SK-N-SH treated with all-trans-retinoic acid at 6 μM for 48 hours (cell line): ENCODE measurements at regions not wholly inside any gene's neighbourhood (a gene's known extent, or its start where the extent isn't known, plus 50 kb on each side); places are given as distances from the start of the nearest gene placed in this dataset.
A peak's percentile ranks its signal among the peaks of the same experiment; 100 is the strongest.

Experiments
- ATAC-seq: fragments of 200-7000 bp; cut with Tn5 transposase; 3 replicates; pipeline ENCODE4 v1.9.1; 2020; ENCODE audit warnings: mild to moderate bottlenecking, moderate library complexity
- BACH2 ChIP-seq: fragments of 250-450 bp; sonication (Bioruptor Pico); IDR thresholded peaks from 2 replicates; pipeline ENCODE4 v1.9.0; 2021; ENCODE audit warnings: mild to moderate bottlenecking, borderline replicate concordance
- CREB5 ChIP-seq: fragments of 250-450 bp; sonication (Bioruptor Pico); IDR thresholded peaks from 2 replicates; pipeline ENCODE4 v1.5.1; 2020; ENCODE audit warnings: low read depth, mild to moderate bottlenecking, moderate library complexity
- CSDC2 ChIP-seq: fragments of 250-450 bp; sonication (Bioruptor Pico); IDR thresholded peaks from 2 replicates; pipeline ENCODE4 v1.5.0; 2020; ENCODE audit warnings: mild to moderate bottlenecking, moderate library complexity
- CSRNP3 ChIP-seq: fragments of 250-450 bp; sonication (Bioruptor Pico); IDR thresholded peaks from 2 replicates; pipeline ENCODE4 v1.5.1; 2021; ENCODE audit warnings: mild to moderate bottlenecking, moderate library complexity
- GLIS3 ChIP-seq: fragments of 250-450 bp; sonication (Bioruptor Pico); IDR thresholded peaks from 2 replicates; pipeline ENCODE4 v1.5.0; 2020; ENCODE audit warnings: mild to moderate bottlenecking, moderate library complexity
- ISL1 ChIP-seq: fragments of 250-450 bp; sonication (Bioruptor Pico); IDR thresholded peaks from 2 replicates; pipeline ENCODE4 v2.1.2; 2022; ENCODE audit warnings: mild to moderate bottlenecking, moderate library complexity
- OSR1 ChIP-seq: fragments of 250-450 bp; sonication (Bioruptor Pico); IDR thresholded peaks from 2 replicates; pipeline ENCODE4 v1.8.0; 2022; ENCODE audit warnings: moderate library complexity, mild to moderate bottlenecking, inconsistent platforms
- PATZ1 ChIP-seq: fragments of 250-450 bp; sonication (Bioruptor Pico); IDR thresholded peaks from 2 replicates; pipeline ENCODE4 v1.8.0; 2020; ENCODE audit warnings: mild to moderate bottlenecking, moderate library complexity, borderline replicate concordance
- POU6F1 ChIP-seq: fragments of 250-450 bp; sonication (Bioruptor Pico); IDR thresholded peaks from 2 replicates; pipeline ENCODE4 v1.8.0; 2021; ENCODE audit warnings: low read depth, mild to moderate bottlenecking, moderate library complexity, borderline replicate concordance
- PPARA ChIP-seq: fragments of 250-450 bp; sonication (Bioruptor Pico); IDR thresholded peaks from 2 replicates; pipeline ENCODE4 v1.5.0; 2020; ENCODE audit warnings: mild to moderate bottlenecking, borderline replicate concordance
- RARB ChIP-seq: fragments of 250-450 bp; sonication (Bioruptor Pico); IDR thresholded peaks from 2 replicates; pipeline ENCODE4 v1.8.0; 2021; ENCODE audit warnings: mild to moderate bottlenecking, moderate library complexity
- SNAI2 ChIP-seq: fragments of 250-450 bp; sonication (Bioruptor Pico); IDR thresholded peaks from 2 replicates; pipeline ENCODE4 v1.5.0; 2020; ENCODE audit warnings: mild to moderate bottlenecking, moderate library complexity
- TCF4 ChIP-seq: fragments of 250-450 bp; sonication (Bioruptor Pico); IDR thresholded peaks from 2 replicates; pipeline ENCODE4 v1.8.0; 2021; ENCODE audit warnings: mild to moderate bottlenecking, moderate library complexity, borderline replicate concordance
- TOX ChIP-seq: fragments of 250-450 bp; sonication (Bioruptor Pico); IDR thresholded peaks from 2 replicates; pipeline ENCODE4 v1.8.0; 2021; ENCODE audit warnings: mild to moderate bottlenecking, moderate library complexity, borderline replicate concordance
- ZC3H10 ChIP-seq: fragments of 250-450 bp; sonication (Bioruptor Pico); IDR thresholded peaks from 2 replicates; pipeline ENCODE4 v1.5.1; 2021; ENCODE audit warnings: mild to moderate bottlenecking, moderate library complexity
- ZFP3 ChIP-seq: fragments of 250-450 bp; sonication (Bioruptor Pico); IDR thresholded peaks from 2 replicates; pipeline ENCODE4 v1.5.0; 2020; ENCODE audit warnings: mild to moderate bottlenecking, moderate library complexity
- ZFP30 ChIP-seq: fragments of 450-650 bp; formaldehyde crosslinking; IDR thresholded peaks from 2 replicates; pipeline ENCODE4 v1.5.0; 2022; ENCODE audit warnings: mild to moderate bottlenecking, moderate library complexity
- ZNF565 ChIP-seq: fragments of 450-650 bp; formaldehyde crosslinking; conservative IDR thresholded peaks from 2 replicates; pipeline ENCODE4 v1.5.0; 2020; ENCODE audit warnings: low read depth, mild to moderate bottlenecking, moderate library complexity
- ZNF70 ChIP-seq: fragments of 450-650 bp; formaldehyde crosslinking; IDR thresholded peaks from 2 replicates; pipeline ENCODE4 v1.5.0; 2020; ENCODE audit warnings: mild to moderate bottlenecking, moderate library complexity
- ZNF8 ChIP-seq: fragments of 450-650 bp; formaldehyde crosslinking; IDR thresholded peaks from 2 replicates; pipeline ENCODE4 v1.5.0; 2020; ENCODE audit warnings: mild to moderate bottlenecking, moderate library complexity

GRCh38 chr13:44219577-44220548 lies 153.8 kb upstream of the SERP2 start:
- peak; percentile 47 for ATAC-seq
- TF ChIP-seq ZC3H10 (CRISPR knock-in tag): no peak
- no peak for TF ChIP-seq RARB
- TF ChIP-seq ISL1 (CRISPR knock-in tag): 0 out of 2 replicates have a peak, but pooled peaks have one; percentile 12
- TF ChIP-seq, all 23 proteins: peak for 1

- TF ChIP-seq ZC3H10 (CRISPR knock-in tag): no peak
- TF ChIP-seq OSR1 (CRISPR knock-in tag): no peak
- ATAC-seq: no peak
Measured at GRCh38 chr13:44220948-44221347, 152.7 kb upstream of the SERP2 start.

GRCh38 chr13:44221657-44222056 lies 152.0 kb upstream of the SERP2 start:
- TF ChIP-seq POU6F1 (CRISPR knock-in tag) (no peak), TOX (CRISPR knock-in tag) (no peak), ZFP30 (CRISPR knock-in tag) (no peak), BACH2 (CRISPR knock-in tag) (no peak), ZFP3 (CRISPR knock-in tag) (no peak), CSRNP3 (CRISPR knock-in tag) (no peak), PATZ1 (CRISPR knock-in tag) (no peak), ZNF8 (CRISPR knock-in tag) (no peak), ISL1 (CRISPR knock-in tag) (no peak), GLIS3 (CRISPR knock-in tag) (no peak), ZNF565 (no peak), CREB5 (no peak), RARB (no peak), SNAI2 (CRISPR knock-in tag) (no peak), CSDC2 (CRISPR knock-in tag) (no peak), OSR1 (CRISPR knock-in tag) (no peak), PPARA (CRISPR knock-in tag) (no peak), TCF4 (CRISPR knock-in tag) (no peak), ZNF70 (no peak)
- TF ChIP-seq, all 23 proteins: peak for 0
- no peak for ATAC-seq

GRCh38 chr13:44223770-44224444 lies 149.7 kb upstream of the SERP2 start:
- no peak for TF ChIP-seq ISL1 (CRISPR knock-in tag)
- TF ChIP-seq BACH2 (CRISPR knock-in tag): no peak
- TF ChIP-seq ZFP3 (CRISPR knock-in tag): no peak
- TF ChIP-seq OSR1 (CRISPR knock-in tag): no peak
- TF ChIP-seq ZNF70: no peak
- no peak for TF ChIP-seq CSRNP3 (CRISPR knock-in tag)
- no peak for TF ChIP-seq PATZ1 (CRISPR knock-in tag)
- TF ChIP-seq TOX (CRISPR knock-in tag): no peak
- no peak for TF ChIP-seq ZFP30 (CRISPR knock-in tag)
- TF ChIP-seq CSDC2 (CRISPR knock-in tag): no peak
- TF ChIP-seq ZNF565: no peak
- no peak for TF ChIP-seq SNAI2 (CRISPR knock-in tag)
- TF ChIP-seq RARB: no peak
- no peak for TF ChIP-seq CREB5
- no peak for ATAC-seq
